Suprapubic skin (tissue), 4 donors: ENCODE measurements at regions not wholly inside any gene's neighbourhood (a gene's known extent, or its start where the extent isn't known, plus 50 kb on each side); places are given as distances from the start of the nearest gene placed in this dataset.

Experiments used
- EP300 ChIP-seq: sonication (generic); formaldehyde crosslinking; IDR thresholded peaks from one replicate; pipeline ENCODE4 v1.6.1; 2017; ENCODE audit warnings: antibody characterized with exemption
- POLR2A ChIP-seq, 2 donors: fragments of 450-650 bp; IDR thresholded peaks; one replicate each; pipeline ENCODE4 v1.6.1; 2017; ENCODE audit warnings: antibody characterized with exemption in 2 of 2, mild to moderate bottlenecking in 2 of 2, moderate library complexity in 2 of 2
- POLR2AphosphoS5 ChIP-seq, 3 donors: sonication (generic); formaldehyde crosslinking; IDR thresholded peaks; one replicate each; pipeline ENCODE4 v1.6.1; 2017; ENCODE audit warnings: antibody characterized with exemption in 3 of 3
- TF ChIP-seq, protein P1 (sequence below), 2 donors: fragments of 200-600 bp in 1 of 2; fragments of 450-650 bp in 1 of 2; sonication (generic) in 1 of 2; IDR thresholded peaks; one replicate each; pipeline ENCODE4 v1.5.1; 2016 to 2019; ENCODE audit warnings: antibody characterized with exemption in 2 of 2, mild to moderate bottlenecking in 1 of 2, moderate library complexity in 1 of 2

DNA sequence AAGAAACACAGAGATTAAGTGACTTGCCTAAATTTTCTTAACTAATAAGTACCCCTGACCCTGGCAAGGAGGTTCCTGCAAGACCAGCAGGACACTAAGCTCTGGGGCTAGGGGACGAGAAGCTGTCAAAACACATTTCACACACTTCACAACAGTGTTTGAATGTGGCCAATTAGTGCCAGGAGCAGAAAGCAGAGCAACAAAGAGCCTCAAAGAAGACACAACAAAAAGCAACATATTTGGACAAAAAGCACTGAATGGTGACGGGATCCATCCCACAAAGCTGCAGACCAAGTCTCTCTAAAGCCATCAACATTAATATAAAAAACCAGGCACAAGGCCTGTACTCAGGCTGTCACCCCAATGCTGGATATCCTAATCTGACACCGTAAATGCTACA, 361.9 kb upstream of the RASGEF1B start:
- TF ChIP-seq, protein P1, sequence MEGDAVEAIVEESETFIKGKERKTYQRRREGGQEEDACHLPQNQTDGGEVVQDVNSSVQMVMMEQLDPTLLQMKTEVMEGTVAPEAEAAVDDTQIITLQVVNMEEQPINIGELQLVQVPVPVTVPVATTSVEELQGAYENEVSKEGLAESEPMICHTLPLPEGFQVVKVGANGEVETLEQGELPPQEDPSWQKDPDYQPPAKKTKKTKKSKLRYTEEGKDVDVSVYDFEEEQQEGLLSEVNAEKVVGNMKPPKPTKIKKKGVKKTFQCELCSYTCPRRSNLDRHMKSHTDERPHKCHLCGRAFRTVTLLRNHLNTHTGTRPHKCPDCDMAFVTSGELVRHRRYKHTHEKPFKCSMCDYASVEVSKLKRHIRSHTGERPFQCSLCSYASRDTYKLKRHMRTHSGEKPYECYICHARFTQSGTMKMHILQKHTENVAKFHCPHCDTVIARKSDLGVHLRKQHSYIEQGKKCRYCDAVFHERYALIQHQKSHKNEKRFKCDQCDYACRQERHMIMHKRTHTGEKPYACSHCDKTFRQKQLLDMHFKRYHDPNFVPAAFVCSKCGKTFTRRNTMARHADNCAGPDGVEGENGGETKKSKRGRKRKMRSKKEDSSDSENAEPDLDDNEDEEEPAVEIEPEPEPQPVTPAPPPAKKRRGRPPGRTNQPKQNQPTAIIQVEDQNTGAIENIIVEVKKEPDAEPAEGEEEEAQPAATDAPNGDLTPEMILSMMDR (IDR thresholded peaks at IDR 0.05), result no peak
- TF ChIP-seq POLR2A (IDR thresholded peaks at IDR 0.05) (no peak), POLR2AphosphoS5 (IDR thresholded peaks at IDR 0.05) (no peak), EP300 (no peak)
